ENCODE measurements at regions not wholly inside any gene's neighbourhood (a gene's known extent, or its start where the extent isn't known, plus 50 kb on each side); places are given as distances from the start of the nearest gene placed in this dataset.

DNA sequence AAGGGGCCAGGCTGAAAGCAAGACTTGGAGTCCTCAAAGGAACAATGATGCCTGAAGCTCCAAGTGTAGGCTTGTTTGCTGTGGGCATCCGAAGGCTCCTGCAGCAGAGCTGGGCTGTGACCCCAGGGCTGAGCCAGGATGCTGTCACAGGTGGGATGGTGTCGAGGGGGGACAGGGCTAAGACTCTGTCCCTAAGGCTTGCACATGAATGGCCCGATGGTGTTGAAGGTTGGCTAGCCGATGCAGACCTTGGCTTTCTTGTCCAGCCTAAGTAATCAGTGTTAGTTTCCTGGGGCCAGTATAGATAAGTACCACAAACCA is 251.0 kb downstream of the NDUFA10 start:
- TF ChIP-seq, protein P1, sequence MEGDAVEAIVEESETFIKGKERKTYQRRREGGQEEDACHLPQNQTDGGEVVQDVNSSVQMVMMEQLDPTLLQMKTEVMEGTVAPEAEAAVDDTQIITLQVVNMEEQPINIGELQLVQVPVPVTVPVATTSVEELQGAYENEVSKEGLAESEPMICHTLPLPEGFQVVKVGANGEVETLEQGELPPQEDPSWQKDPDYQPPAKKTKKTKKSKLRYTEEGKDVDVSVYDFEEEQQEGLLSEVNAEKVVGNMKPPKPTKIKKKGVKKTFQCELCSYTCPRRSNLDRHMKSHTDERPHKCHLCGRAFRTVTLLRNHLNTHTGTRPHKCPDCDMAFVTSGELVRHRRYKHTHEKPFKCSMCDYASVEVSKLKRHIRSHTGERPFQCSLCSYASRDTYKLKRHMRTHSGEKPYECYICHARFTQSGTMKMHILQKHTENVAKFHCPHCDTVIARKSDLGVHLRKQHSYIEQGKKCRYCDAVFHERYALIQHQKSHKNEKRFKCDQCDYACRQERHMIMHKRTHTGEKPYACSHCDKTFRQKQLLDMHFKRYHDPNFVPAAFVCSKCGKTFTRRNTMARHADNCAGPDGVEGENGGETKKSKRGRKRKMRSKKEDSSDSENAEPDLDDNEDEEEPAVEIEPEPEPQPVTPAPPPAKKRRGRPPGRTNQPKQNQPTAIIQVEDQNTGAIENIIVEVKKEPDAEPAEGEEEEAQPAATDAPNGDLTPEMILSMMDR (IDR thresholded peaks at IDR 0.05) = no peak
- TF ChIP-seq POLR2A (IDR thresholded peaks at IDR 0.05) = no peak
- no peak for TF ChIP-seq EP300 (IDR thresholded peaks at IDR 0.05)

Measured in stomach (tissue), 4 donors.